Activated CD8-positive, alpha-beta memory T cell treated with anti-CD3 and anti-CD28 coated beads, Interleukin-2, amount 50 U/mL, for 1 hour (primary cell): ENCODE measurements at regions not wholly inside any gene's neighbourhood (a gene's known extent, or its start where the extent isn't known, plus 50 kb on each side); places are given as distances from the start of the nearest gene placed in this dataset.

Experiments used
- DNase-seq: peaks from one replicate; pipeline ENCODE4 v3.0.0-alpha.2; 2020; ENCODE audit errors: extremely low read depth

DNA sequence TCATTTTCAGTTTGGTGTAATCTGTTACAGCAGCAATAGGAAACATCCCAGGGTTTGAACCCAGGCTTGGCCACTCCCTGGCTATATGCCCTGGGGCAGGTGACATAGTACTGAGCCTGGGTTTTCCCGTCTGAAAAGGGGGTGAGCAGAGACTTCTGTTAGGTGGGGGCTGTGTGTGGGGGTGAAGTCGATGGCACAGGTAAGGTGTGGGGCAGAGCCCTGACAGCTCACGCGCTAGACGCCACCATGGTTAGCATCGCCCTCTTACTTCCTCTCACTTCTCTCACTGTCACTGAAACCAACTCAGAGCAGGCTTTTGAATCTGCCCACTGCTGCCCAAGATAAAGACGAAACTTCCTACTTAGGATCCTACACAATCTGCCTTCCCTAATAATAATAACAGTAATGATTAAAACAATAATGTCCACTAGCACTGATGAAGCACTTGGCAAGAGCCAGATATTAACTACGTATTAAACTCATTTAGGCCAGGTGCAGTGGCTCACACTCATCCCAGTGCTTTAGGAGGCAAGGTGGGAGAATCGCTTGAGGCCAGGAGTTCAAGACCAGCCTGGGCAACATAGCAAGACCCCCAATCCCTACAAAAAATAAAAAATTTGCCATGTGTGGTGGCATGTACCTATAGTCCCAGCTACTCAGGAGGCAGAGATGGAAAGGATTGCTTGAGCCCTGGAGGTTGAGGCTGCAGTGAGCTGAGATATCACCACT lies 117.9 kb upstream of the PTPN1 start:
- DNase-seq, result no peak

DNA sequence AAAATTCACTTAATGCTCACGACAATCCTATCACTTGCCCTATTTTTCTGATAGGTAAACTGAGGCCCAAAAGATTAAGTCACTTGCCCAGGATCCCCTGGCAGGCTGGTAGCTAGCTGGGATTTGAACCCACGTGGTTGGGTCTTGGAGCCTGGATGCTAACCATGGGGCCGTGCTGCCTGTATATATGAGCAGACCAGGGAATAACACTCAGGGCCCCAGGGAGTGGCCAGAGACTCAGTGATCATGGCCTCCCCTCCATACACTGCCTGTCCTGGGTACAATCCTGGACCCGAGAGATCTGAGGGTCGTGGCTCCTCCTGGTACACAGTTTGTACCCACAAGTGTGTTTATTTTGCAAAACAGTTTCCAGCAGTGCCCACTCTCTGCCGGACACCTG lies 116.9 kb upstream of the PTPN1 start:
- no peak for DNase-seq

DNA sequence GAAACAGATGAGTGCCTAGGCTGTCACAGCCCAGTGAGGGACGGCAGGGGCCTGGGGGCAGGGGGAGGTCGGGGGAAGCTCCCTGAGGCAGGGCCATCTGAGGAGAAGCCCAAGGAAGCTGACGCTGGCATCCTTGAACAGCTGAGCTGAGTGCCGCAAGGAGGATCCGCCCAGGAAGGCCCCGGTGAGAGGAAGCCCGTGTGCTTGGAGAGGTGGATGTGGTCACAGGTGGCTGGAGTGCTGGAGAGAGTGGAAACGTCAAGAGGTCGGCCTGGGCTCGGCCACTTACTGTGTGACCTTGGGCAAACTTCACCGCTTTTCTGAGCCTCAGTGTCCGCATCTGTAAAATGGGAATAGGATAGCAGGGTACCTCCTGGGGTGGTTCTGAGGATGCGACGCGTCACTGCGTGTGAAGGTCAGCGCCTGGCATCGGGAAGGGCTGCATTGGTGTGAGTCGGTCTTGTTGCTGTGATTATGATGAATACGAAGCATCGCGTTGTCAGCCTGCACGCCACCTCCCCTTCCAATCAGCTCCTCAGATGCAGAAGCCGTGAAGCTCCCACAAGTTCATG lies 116.1 kb upstream of the PTPN1 start:
- DNase-seq, result no peak

DNA sequence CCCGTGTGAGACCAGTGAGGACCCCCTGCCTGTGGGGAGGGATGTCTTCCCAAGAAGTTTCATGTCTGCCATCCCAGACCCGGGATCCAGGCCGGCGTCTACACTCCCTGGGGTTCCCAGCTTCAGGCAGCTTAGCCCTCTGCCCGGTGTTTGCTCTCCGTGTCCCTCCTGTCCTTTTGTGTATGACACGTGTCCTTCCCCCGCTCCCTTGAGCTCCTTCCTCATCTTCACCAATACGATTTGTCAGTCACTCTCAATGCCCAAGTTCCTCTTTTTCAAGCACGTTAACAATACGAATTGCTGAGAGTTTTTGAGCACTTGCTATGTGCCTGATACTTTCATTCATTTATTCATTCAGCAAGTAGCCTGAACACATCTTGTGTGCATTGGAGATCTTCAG lies 115.6 kb upstream of the PTPN1 start:
- DNase-seq, result no peak

DNA sequence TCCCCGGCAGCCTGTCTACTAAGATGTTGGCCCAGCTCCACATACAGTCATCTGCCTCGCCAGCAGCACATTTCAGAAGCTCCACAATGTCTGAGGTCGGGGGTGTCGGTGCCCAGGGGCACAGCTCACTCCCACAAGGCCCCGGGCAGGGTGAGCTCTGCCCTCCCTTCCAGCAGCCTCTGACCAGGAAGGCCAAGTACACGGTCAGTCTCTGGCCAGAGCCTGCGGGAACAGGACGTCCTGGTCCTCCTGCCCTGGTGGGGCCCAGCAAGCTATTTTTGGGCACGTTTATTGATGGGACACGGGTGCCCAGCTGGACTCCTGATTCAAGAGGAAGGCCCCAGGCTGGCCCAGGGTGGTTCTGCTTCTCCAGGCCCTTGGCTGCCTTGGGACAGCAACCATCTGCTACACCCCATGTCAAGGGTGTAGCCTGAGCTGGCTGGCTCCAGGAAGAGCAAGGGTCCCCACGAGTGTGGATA lies 114.9 kb upstream of the PTPN1 start:
- no peak for DNase-seq

DNA sequence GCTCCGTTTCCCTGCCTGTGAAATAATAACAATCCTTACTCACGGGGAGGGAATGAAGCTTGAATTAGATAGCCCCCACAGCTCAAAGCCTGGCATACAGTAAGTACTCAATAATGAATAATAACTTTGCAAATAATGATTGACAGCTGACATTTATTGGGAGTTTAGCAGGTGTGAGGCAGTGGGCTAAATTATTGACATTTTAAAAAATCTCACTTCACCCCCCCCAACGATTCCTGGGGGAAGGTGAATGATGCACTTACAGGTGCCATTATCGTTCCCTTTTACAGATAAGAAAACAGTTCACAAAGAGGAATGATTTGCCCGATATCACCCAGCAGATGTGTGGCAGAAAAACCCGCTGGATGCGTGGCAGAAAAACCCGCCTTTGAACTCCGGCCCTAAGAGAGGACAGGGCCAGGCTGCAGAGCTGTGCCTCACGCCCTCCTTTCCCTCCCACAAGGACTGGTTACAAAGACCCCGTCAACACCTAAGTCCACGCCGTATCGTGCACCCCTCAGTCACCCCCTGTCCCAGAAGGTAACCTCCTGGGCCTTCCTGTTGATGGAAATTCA lies 114.2 kb upstream of the PTPN1 start:
- DNase-seq, result no peak

DNA sequence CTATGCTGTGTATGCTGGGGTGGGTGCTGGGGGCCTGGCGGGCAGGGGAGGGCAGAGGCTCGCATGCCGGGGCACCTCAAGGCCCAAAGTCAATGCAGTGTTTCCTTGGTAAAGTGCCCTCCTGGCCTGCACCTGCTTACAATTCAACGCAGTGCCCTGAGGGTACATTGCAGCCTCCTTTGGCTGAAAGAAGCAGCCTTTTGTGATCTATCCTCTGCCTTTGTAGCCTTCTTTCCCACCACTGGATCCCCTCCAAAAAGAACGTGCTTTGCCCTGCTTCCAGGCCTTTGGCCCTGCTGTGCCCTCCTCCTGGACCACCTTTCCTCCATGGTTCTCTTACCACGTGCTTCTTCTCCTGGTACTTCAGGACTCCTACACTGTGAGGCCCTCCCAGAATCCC lies 113.6 kb upstream of the PTPN1 start:
- no peak for DNase-seq

DNA sequence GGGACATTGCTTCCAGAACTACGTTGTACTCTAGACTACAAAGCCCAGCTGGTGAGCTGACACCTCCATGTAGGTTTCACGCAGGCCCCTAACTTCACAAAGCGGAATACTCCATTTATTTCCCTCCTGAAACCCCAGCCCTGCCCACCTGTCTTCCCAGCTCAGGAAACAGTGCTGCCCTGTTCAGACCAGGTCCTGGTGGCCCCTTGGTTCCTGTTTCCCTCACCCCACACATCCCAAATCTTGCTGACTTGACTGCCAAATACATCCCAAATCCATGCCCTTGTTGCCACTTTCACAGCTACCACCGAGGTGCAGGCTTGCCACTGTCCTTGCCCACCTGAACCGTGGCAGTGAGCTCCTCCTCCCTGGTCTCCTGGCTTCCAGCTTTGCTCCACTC lies 113.1 kb upstream of the PTPN1 start:
- DNase-seq, result no peak

DNA sequence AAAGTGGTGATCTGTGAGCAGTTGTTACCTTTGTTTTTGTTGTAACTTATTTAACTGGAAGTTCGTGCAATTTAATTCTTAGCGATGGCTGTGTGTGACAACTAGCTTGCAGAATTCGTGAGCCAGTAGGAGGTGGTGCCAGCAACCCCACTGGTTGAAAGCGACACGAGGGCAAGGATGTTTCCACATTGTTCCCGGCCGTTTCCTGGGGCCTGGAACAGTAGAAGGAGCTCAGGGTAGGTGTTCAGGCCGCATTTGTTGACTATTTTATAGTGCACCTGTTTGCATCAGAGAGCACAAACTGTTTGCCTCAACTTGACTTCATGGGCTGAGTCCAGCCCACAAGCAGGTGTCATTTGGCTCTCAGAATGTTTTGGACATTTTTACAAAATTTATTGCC lies 112.1 kb upstream of the PTPN1 start:
- no peak for DNase-seq

DNA sequence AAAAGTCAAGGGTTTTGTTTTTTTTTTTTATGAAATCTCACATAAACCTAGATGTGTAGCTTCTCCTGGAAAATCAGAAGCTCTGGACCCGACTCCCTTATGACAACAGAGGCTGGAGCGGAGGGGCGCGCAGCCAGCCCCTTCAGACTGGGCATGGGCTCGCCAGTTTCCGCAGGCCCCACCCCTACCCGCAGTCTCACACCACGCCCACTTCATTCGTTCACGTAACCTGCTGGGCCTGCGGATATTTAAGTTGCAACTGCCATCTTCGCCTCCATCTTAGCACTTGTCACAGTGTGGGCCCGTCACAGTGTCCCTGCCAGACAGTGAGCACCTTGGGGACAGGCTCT lies 111.7 kb upstream of the PTPN1 start:
- no peak for DNase-seq

DNA sequence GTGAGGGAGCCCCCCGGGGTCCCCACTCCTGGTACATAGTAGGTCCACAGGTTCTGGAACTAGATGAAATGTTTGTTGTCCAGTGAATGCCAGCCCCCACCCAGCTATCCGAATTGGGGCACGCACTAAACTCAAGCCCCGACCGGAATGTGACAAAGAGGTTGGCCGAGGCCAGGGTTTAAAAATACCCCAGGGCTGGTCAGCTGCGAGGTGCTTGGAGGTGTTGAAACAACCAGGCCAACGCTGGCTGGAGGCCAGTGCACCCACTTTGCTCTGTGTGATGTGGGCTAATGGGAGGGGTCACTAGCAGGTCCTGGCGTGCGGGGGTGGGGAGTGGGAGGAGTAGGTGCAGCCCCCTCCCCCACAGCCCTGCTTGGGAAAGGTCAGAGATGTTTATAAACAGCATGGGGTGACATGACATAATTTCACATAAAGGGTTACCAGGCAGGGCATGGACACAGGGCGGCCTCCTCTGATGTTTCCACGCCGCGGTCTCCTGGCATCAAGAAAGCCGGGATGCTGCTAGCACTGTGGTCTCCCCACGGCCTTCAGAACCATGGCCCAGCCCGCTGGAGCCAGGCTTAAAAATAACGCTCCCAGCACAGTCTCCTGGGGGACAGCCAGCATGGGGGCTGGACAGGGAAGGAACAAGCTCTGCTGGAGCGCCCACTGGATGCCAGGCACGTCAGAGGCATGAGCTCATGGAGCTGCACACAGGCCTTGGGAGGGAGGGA lies 111.2 kb upstream of the PTPN1 start:
- DNase-seq, result no peak

DNA sequence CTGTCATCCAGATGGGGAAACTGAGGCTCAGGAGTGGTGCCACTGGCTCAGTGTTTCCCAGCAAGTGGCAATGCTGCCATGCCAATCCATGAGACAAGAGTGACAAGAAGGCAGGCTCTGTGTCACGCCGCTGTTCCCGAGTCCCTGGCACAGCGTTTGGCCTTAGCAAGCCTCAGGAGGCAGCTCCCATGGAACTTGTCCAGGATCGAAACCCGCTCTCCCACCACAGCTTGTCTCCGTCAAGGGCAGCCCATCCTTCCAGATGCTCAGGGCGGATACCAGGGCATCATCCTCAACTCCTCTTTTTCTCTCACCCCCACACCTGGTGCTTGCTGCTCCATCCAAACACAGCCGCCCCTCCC lies 110.6 kb upstream of the PTPN1 start:
- no peak for DNase-seq

DNA sequence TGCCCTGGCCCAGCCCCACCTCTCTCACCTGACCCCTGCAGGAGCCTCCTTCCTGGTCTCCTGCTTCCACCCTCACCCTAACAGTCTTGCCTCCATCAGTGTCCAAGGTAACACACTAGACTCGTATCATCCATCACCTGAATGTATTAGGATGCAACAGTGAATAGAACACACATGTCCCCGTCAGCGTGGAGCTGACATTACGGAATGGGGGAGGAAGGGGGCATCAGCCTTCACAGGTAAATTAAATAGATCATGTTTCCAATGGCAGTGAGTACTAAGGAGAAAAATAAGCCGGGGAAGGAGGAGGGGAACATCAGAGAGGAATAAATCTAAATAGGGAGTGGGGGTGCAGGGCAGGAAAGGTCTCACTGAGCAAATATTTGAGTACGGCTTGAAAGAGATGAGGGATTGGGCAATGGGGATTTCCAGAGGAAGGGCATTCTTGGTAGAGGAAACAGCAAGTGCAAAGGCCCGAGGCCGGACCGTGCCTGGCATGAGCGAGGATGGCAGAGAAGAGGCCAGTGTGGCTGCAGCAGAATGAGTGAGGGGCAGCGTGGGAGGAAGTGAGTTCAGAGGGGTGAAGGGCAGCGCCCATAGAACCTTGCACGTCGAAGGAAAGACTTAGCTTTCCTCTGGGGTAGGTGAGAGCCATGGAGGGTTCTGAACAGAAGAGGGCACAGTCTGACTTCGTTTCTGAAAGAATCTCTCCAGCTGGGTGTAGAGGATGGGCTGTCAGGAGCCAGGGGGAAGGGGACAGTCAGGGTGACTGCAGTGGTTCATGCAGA lies 110.1 kb upstream of the PTPN1 start:
- DNase-seq, result no peak

DNA sequence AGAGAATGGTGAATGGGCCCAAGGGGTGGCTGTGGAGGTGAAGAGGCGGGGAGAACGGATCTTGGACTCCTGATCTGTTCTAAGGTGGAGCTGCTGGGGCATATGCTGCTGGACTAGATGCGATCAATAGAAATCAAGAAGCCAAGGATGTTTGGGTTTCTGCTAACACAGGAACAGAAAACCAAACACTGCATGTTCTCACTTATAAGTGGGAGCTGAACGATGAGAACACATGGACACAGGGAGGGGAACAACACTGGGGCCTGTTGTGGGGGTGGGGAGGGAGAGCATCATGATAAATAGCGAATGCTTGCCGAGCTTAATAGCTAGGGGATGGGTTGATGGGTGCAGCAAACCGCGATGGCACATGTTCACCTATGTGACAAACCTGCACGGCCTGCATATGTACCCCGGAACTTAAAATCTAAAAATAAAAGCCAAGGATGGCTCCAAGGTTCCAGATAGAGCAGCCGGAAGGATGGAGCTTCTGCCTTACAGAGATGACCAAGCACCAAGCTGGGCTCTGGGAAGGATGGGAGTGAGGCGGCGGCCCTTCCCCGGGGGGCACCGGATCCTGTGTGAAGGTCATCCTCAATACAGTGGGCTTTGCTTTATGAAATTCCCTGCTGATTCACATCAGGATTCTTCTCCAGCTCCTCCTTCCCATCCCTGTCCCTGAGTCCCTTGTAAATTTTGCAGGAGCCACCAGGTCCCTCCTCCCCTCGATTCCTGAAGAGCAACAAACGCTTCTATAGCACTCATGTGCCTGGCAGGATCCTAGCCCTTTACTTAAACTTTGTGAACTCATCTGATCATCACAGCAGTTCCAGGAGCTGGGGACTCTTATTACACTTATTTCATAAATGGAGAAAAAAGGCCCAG lies 109.2 kb upstream of the PTPN1 start:
- no peak for DNase-seq

DNA sequence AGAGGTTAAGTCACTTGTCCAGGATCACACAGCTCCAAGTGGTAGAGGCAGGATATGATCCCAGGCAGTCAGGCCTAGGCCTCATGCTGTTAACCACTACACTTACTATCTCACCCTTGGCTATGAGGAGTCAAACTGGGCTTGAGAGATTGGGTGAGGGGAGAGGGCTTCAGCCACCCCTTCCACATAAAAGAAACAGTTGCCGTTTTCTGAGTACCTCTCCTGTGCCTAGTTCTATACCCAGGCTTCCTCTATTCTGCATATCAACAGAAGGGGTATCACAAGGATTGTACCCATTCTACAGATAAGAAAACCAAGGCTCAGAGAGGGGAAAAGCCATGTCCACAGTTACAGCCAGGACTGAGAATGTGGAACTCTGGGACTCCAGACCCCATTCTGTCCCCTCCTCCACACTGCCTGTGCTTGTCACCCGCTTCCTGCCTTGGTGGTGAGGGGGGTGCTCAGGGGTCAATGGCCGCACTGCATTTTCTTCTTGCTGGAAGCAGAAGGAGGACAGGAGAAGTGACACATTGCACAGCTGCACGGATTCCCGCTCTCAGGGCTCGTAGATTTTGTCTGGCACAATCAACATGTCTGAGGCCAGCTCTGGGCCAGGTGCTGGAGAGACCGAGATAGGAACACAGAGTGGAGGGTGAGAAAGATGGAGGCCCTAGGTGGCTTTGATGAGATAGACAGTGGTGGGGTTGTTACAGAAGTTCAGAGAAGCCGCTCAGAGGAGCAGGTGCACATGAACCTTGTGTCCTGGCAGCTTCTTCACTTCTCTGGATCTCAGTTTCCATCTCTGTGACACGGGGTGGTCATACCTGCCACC lies 108.4 kb upstream of the PTPN1 start:
- no peak for DNase-seq

DNA sequence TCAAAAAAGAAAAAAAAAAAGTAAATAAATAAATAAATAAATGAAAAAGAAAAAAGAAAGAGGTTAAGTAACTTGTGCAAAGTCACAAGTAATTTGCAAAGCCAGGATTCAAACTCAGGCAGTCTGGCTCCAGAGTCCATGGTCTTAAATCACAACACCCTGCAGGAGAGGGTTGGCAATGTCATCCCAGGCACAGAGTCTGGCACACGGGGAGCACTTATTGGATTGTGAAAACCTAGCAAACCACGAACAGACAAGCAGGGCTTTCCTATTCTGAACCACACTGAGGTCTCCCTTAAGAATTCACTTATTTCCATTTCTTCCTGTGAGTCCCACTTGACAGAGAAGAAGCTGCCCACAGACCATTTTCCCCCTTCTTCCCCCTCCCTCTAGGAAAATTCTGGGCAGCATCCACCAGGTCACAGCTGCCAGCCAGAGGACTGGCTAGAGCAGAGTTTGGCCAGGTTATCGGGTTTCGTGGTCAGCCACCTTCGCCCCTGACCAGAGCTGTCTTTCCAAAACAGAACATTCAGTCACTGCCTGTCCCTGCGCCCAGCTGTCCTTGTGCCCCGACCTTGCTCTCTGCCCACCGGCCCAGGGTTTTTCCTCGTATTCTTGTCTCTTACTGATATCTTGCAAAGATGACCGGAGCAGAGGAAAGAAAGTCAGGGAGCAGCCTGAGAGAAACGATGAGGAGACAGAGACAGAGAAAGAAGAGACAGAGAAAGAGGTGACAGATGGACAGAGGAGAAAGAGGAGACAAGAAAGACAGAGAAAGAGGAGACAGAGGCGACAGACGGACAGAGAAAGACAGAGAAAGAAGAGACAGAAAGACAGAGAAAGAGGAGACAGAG lies 106.4 kb upstream of the PTPN1 start:
- no peak for DNase-seq

DNA sequence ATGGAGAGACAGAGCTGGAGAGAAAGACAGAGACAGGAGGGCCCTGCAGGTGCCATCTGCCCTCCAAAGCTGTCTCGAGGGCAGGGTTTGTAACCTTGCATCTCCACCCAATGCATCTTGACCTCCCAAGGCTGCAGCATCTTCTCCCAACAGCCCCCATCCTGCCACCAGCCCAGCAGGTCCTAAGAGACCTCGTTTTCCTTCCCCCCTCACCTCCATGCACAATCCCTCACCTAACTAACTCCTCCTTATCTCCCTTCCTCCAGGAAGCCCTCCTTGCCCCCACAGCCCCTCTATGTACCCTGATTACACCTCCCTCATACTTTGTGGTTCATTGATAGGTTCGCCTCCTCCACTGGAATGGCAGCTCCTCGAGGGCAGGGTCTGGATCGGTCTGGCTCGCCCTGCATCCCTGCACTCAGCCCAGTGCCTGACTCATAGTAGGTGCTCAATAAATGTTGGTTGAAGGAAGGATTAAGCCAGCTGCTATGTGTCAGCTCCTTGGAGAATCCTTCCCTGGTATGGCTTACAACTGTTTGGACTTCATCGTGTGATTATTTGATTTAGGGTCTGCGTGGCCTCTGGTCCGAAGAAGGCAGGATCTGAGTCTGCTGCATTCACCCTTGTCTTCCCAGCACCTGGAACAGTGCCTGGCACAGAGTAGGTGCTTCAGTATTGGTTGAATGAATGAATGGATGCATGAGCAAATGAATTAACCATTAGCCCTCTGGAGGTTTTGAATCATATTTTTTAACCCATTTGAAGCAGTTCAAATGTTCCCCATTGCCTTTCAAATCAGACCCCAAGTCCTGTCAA lies 105.6 kb upstream of the PTPN1 start:
- no peak for DNase-seq

DNA sequence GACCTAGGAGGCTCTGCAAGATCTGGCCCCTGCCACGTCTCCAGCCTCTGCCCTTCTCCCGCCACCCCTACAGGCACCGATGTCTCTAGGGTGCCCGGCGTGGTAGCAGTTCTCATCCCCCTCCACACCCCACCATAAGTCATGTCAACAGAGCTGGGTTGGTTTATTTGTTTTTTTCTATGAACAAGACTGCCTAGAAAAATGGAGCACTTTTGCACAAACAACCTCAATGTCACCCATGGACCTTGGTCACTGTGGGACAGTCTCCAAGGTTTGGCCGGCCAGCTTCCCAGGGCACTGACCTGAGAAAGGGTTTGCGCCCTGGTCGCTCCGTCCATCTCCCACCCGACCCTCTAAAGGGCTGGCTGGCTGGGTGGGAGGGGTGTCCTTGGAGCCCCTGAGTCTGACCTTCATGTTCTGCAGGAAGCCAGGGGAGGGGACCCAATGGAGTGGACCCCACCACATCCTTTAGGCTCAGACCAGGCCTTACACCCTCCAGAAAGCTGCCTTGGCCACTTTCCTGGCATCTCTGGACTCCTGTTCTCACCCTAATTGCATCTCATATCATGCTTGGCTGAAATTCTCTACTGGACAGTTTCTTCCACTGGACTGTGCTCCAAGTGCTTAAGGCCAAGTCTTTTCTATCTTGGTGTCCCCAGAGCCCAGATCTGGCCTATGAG lies 104.8 kb upstream of the PTPN1 start:
- DNase-seq, result no peak
